ENCODE measurements at regions not wholly inside any gene's neighbourhood (a gene's known extent, or its start where the extent isn't known, plus 50 kb on each side); places are given as distances from the start of the nearest gene placed in this dataset.

DNA sequence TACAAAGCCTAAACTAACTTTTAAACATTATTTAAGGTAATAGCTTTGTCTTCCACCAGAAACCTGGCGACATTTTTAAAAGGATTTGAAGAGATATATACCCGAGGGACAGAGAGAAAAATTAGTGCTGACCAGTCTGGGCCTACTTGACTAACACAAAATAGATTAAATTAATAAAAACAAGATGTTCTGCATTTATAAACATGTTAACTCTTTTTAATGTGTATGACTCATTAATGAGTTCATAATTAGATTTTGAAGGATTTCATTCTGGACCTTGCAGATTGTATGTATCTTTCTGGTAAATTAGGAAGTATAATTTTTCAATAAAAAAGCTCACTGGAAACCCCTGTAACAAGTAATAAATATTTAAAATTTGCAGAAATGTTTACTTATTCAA lies 459.1 kb upstream of the CDH9 start:
- BruUV-seq (replicated peaks) = no TSS peak
- peaks cover 6% of the 10 kb centered on the region for H3K4me1 Mint-ChIP-seq (ENCODE audit: low read depth, unreplicated experiment)
- H3K4me3 Mint-ChIP-seq (ENCODE audit: low read depth, unreplicated experiment) = no peak overlapping the region
- CTCF ChIA-PET = no interaction called here
- TF ChIP-seq, protein P1, sequence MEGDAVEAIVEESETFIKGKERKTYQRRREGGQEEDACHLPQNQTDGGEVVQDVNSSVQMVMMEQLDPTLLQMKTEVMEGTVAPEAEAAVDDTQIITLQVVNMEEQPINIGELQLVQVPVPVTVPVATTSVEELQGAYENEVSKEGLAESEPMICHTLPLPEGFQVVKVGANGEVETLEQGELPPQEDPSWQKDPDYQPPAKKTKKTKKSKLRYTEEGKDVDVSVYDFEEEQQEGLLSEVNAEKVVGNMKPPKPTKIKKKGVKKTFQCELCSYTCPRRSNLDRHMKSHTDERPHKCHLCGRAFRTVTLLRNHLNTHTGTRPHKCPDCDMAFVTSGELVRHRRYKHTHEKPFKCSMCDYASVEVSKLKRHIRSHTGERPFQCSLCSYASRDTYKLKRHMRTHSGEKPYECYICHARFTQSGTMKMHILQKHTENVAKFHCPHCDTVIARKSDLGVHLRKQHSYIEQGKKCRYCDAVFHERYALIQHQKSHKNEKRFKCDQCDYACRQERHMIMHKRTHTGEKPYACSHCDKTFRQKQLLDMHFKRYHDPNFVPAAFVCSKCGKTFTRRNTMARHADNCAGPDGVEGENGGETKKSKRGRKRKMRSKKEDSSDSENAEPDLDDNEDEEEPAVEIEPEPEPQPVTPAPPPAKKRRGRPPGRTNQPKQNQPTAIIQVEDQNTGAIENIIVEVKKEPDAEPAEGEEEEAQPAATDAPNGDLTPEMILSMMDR (IDR thresholded peaks at IDR 0.05; ENCODE audit: unreplicated experiment) = no peak
- intact Hi-C loops (cut with micrococcal nuclease; ENCODE audit: unreplicated experiment) = no loop called here
- H3K36me3 Mint-ChIP-seq (ENCODE audit: insufficient read depth, unreplicated experiment) = no peaks in the 10 kb centered on the region
- no peak for DNase-seq
- H3K9me3 Mint-ChIP-seq (ENCODE audit: low read depth, unreplicated experiment) = peaks cover 10% of the 10 kb centered on the region
- no peak overlapping the region for H3K27ac Mint-ChIP-seq (ENCODE audit: unreplicated experiment)
- no peaks in the 10 kb centered on the region for H3K27me3 Mint-ChIP-seq (ENCODE audit: unreplicated experiment)

DNA sequence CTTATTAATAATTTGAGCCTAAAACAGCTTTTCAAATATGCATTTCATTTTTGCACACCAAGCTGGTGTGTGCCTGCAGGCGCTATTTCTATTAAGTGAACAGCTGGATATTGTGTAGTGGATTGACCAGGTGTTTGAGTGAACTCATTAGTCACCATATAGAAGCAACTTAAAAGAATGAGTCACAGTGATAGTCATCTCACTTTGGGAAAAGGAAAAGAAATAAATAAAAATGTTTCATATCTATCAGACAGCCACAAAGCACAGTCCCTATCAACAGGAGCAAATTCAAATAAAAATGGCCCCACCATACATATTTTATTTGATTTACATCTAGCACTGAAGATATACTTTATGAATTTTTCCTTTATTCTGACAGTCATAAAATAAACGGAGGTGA lies 456.5 kb upstream of the CDH9 start:
- no TSS peak for BruUV-seq (replicated peaks)
- H3K4me1 Mint-ChIP-seq (ENCODE audit: low read depth, unreplicated experiment) = peaks cover 6% of the 10 kb centered on the region
- no peak for DNase-seq
- CTCF ChIA-PET = no interaction called here
- H3K27ac Mint-ChIP-seq (ENCODE audit: unreplicated experiment) = no peak overlapping the region
- intact Hi-C loops (cut with micrococcal nuclease; ENCODE audit: unreplicated experiment) = no loop called here
- TF ChIP-seq, protein P1 (IDR thresholded peaks at IDR 0.05; ENCODE audit: unreplicated experiment) = no peak
- no peak overlapping the region for H3K4me3 Mint-ChIP-seq (ENCODE audit: low read depth, unreplicated experiment)
- peaks cover 8% of the 10 kb centered on the region for H3K9me3 Mint-ChIP-seq (ENCODE audit: low read depth, unreplicated experiment)
- H3K36me3 Mint-ChIP-seq (ENCODE audit: insufficient read depth, unreplicated experiment) = no peaks in the 10 kb centered on the region
- no peaks in the 10 kb centered on the region for H3K27me3 Mint-ChIP-seq (ENCODE audit: unreplicated experiment)

DNA sequence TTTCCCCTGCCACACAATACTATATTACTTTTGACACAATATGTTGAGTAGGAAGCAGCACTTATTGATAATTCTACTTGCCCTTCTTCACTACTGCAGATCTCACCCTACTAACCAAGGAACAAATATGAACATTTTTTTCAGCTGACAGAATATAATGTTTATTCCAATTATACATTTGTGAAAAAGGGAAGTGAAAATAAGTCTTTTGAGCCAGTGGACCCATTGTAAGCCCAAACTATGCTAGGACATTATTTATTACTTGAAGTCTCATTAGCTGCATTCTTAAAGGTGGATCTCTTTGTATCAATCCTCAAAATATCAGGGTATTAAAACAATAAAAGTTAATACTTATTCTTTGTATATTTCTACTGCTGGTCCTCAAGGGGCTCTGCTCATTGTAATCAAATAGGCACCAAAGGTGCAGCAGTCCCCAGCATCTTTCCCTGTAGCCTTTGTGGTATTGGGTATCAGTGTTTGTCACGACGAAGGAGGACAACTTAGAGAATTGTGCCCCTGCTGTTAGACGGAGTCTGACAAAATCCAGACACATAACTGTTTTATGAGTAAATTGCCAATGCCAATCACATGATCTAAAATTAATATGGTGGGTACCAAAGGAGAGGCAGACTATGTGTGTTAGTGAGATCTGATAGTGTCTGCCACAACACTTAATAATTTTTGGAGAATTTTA lies 453.5 kb upstream of the CDH9 start:
- Mint-ChIP-seq H3K36me3 (ENCODE audit: insufficient read depth, unreplicated experiment) (no peaks in the 10 kb centered on the region), H3K4me3 (ENCODE audit: low read depth, unreplicated experiment) (no peak overlapping the region), H3K27ac (ENCODE audit: unreplicated experiment) (no peak overlapping the region), H3K4me1 (ENCODE audit: low read depth, unreplicated experiment) (peaks cover 6% of the 10 kb centered on the region), H3K27me3 (ENCODE audit: unreplicated experiment) (no peaks in the 10 kb centered on the region), H3K9me3 (ENCODE audit: low read depth, unreplicated experiment) (peaks cover 9% of the 10 kb centered on the region)
- no TSS peak for BruUV-seq (replicated peaks)
- TF ChIP-seq, protein P1 (IDR thresholded peaks at IDR 0.05; ENCODE audit: unreplicated experiment) = no peak
- no peak for DNase-seq
- intact Hi-C loops (cut with micrococcal nuclease; ENCODE audit: unreplicated experiment) = no loop called here
- CTCF ChIA-PET = no interaction called here

DNA sequence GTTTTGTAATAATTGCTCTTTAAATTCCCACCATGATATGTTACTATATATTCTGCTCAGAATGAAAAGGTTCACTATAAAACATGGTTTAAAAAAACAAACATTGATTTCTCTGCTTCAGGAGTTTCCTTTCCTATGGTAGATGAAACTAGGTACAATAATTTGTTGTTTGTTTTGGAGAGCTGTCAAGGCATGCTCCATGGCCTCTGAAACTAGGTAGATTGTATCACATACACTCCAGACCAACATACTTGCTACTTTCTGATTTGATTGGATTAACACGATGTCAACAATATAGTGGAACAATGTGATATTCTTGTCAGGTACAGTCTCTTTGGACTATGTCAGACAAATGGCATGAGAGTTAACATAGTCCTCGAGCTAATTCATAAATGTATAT lies 452.7 kb upstream of the CDH9 start:
- TF ChIP-seq, protein P1 (IDR thresholded peaks at IDR 0.05; ENCODE audit: unreplicated experiment) = no peak
- intact Hi-C loops (cut with micrococcal nuclease; ENCODE audit: unreplicated experiment) = no loop called here
- H3K36me3 Mint-ChIP-seq (ENCODE audit: insufficient read depth, unreplicated experiment) = no peaks in the 10 kb centered on the region
- no peak overlapping the region for H3K27ac Mint-ChIP-seq (ENCODE audit: unreplicated experiment)
- H3K4me3 Mint-ChIP-seq (ENCODE audit: low read depth, unreplicated experiment) = no peak overlapping the region
- CTCF ChIA-PET = no interaction called here
- no peaks in the 10 kb centered on the region for H3K27me3 Mint-ChIP-seq (ENCODE audit: unreplicated experiment)
- no peak for DNase-seq
- peaks cover 9% of the 10 kb centered on the region for H3K9me3 Mint-ChIP-seq (ENCODE audit: low read depth, unreplicated experiment)
- H3K4me1 Mint-ChIP-seq (ENCODE audit: low read depth, unreplicated experiment) = peaks cover 6% of the 10 kb centered on the region
- no TSS peak for BruUV-seq (replicated peaks)
